ENCODE measurements at regions not wholly inside any gene's neighbourhood (a gene's known extent, or its start where the extent isn't known, plus 50 kb on each side); places are given as distances from the start of the nearest gene placed in this dataset.

DNA sequence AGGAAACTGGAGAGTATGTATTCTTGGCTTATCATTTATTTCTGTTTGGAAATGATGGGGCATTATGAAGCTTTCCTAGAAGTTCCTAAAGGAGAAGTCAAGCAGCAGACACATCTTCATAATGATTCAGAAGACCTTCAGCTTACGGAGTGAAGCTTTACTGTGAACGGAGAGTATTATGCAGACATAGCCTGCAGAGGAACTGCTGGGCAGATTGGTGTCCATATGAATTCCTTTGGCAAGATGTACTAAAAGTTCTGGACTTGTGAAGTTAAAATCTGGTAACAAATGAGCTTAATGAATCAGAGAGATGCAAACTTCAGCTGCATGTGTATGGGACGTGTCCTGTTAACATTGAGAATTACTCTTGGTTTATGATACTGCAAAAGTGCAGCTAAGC lies 60.1 kb downstream of the NABP1 start:
- no peak for DNase-seq

DNA sequence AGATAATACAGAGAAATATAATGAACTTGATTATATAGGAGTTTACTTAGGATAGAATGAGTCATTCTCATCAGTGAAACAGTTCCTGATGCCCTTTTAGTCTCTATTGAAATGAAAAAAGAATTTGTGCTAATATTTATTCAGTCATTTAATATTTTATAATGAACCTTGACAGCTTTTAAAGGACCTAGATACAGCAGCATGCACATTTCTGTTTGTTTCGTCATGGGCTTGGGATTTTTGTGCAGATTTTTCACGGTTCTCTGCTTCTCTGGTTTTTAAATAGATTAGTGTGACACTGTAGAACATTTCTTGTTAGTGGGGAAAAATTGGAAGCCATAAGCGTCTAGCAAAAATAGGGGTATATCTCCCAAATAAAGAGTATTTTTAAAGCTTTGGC lies 60.7 kb downstream of the NABP1 start:
- no peak for DNase-seq

DNA sequence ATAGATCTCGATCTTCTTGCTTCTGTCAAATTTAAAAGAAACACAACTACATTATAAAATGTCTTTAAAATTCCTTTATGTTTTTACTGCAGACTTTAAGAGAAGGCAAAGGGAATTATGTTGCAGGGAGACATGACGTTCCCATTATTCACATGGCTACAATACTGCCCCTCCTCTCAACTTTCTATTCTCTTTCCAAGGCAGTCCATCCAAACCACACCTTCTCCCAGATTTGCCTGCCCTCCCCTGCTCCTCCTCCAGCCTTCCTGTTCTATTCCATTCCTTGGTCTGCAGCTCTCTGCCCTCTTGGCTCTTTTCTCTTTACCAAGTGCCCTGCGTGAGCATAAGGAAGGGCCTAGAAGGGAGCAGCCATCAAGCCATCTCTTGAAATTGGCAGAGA lies 61.3 kb downstream of the NABP1 start:
- DNase-seq = no peak

DNA sequence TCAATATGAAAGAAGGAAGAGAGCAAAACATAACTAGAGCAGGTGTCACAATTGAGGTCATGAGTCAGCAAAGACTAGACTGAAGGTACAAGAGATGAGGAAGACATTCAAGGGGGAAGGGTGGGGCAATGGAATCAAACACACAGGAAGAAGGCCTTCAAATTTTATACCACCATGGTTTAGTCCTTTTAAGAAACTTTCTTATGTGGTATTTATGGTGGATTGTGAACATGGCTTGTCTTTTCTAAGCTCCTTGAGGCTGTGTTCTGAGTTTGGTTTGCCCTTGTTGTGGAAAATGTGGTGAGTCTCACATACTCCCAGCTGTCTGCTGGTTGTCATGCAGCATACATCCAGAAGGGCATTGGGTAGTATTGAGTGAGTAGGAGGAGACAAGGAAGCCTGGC lies 62.1 kb downstream of the NABP1 start:
- DNase-seq = no peak

DNA sequence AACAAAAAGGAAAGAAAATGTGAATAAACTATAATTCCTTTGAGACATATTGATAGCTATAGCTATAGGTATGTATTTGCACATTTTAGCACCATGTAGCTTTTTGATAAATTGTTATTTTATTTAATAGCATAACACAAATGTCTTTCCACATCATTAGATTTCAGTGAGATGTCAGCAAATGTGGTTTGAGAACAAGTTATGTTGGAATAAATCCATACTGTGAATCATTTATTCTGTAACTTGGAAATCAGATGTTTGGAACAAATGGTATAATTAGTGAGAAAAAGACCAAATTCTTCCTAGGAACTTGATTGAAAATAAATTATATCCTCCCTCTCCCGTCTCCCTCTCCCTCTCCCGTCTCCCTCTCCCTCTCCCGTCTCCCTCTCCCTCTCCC lies 62.8 kb downstream of the NABP1 start:
- DNase-seq = no peak

DNA sequence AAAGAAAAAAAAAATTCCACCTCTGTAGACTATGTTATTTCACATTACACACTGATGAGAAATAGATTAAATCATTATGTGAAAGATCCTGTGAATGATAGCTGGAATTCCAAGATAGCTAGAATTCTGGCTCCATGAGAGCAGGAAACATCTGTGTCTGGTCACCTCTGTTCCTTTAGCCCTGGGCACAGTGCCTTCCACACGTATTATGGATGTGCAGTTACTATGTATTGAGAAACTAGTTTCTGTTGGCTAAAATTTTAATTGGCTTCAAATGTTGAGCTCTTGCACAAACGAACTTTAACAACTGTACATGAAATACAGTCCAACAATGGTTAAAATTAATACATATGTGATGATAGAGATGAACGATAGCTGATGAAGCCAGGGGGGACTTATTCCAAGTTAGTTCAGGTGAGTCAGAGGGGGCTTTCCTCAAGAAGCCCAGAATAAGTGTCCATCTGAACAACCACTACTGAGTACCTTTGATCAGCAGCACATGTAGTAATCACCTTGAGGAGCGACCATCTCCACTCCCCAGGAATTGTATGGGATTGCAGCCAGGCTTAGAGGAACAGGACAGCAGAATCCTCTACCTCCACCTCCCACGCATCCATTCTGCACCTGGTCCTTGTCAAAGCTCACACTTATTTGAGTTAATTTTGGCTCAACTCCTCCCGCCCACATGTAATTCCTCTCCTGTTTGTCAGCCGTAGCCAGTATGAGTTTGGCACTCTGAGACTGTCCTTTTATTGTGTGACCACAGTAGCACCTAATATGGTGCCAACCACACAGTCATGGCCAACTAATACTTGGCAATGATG lies 68.6 kb downstream of the NABP1 start:
- DNase-seq = peak in 1 of 56 donors; percentile 14

DNA sequence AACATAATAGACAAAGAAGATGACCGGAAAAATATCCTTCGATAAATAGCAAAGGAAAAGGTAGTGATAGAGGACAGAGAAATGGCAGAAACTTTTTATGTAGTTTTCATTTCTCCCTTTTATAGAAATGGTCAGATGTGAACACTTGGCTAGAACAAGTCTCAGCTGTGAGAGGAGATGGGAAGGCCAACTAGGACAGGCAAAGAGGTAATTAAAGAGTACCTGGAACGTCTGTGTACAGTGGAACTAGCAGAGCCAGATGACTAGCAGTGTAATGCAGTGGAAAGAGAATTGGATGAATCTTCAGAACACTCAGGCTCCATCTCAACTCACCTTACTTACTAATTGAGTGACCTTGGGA lies 69.2 kb downstream of the NABP1 start:
- no peak for DNase-seq

GRCh38 chr2:191748059-191748461 lies 70.1 kb downstream of the NABP1 start:
- DNase-seq = no peak

DNA sequence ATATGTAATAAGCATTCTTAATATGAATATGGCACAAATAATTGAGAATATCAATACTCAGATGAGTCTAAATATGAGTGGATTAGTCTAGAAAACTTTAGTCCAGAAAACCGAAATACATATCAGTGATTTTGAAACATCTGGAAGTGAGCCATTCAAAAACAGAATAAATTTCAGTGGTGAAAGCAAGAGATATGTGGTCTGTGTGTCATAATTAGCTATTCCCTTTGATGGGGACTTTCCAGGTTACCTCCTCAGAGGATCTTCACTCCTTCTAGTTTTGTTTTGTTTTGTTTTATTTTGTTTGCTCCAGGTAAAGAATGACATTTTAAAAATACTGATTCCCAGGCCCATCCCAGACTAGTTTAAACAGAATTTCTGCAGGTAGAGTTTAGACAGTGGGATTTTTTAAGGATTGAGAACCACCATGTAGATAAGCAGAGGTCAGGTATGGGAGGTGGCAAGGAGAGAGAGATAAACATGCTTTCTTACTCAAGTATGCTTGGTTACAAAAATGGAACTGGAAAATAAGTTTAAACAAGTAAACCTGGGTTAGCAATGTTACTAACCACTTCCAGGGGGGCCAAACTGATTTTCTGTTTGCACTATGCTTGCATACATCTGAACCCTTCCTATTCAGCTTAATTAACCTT lies 70.7 kb downstream of the NABP1 start:
- no peak for DNase-seq

DNA sequence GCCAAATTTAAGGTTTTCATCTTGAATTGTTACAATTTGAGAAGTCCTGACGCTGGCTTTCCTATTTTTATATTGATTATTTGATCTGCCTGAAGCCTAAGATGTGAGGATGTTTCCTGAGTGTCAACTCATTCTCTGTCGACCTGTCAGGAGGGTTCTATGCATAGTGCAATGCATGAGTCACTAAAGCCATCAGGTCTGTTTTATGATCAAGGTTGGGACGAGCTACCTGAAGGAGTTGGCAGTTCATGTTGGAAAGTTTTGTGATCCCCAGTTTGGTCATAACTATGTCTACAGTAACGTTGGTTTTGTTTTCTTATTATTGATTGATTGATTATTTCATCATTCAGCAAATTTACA lies 71.2 kb downstream of the NABP1 start:
- no peak for DNase-seq

DNA sequence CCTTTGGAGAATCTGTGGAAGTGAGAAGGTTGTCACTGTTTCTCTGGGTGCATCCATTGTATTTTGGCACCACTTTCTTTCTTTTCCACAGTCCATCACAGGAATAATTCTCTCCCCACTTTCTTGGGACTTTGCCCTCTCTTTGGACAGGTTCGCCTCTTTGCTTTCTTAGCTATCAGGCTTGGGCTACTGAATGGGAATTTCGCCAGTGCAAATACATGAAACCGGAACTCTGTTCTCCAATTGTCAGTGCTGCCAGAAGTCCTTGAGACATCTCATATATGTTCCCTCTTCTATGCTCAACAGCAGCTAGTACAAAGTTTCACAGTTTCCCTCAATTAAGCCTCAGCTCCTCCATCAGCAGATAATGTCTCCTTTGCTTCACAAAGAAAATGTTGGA lies 76.2 kb downstream of the NABP1 start:
- no peak for DNase-seq

- DNase-seq = no peak
These were observed 78.8 kb downstream of the NABP1 start for GRCh38 chr2:191756761-191757160.

DNA sequence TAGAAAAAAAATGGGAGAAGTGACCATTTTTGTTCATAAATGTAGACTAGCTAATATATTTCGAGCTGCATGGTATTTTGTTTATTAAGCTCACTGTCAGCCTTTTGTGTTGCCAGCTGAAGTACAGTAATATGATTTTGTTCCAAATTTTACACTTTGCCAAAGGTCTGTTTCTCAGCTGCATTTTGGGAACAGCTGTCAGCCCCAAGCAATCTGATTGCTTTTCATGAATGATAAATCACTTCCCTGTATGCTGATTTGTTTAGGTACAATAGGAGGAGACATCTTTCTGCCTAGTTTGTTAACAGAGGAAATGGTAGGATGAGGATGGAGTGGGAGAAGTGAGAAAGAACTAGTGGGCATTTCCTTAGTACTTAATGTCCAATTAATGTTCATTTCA lies 79.3 kb downstream of the NABP1 start:
- no peak for DNase-seq

GRCh38 chr2:191758518-191759507 lies 80.9 kb downstream of the NABP1 start:
- peak in 4 of 56 donors; percentile 1 to 20 (median 2) for DNase-seq

GRCh38 chr2:191759680-191760079 lies 81.7 kb downstream of the NABP1 start:
- no peak for DNase-seq

DNA sequence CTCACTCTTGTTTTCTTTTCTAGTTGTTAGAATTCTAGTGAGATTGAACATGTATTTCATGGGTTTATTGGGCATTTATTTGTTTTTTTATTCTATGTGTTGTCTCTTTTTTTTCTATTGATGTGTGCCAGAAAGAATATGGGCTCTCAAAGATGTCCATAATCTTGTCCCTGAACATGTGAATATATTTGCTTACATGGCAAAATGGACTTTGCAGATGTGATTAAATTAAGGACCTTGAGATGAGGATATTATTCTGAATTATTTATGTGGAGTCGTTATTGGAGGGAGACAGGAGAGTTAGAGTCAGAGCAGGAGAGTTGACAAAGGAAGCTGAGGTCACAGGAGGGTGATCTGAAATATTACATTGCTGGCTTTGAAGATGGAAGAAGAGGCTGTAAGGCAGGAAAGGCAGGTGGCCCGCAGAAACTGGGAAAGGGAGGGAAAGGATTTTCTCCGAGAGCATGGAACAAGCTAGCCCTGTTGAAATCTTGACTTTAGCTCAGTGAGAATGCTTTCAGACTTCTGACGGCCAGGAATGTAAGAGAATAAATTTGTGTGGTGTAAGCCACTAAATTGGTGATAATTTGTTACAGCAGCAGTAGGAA lies 82.8 kb downstream of the NABP1 start:
- no peak for DNase-seq

DNA sequence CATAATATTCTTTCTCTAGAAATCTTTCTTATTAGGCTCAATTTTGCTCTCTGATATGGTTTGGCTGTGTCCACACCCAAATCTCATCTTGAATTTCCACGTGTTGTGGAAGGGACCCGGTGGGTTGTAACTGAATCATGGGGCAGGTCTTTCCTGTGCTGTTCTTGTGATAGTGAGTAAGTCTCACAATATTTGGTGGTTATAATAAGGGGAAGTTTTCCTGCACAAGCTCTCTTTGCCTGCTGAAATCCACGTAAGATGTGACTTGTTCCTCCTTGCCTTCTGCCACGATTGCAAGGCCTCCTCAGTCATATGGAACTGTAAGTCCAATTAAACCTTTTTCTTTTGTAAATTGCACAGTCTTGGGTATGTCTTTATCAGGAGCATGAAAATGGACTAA lies 73.8 kb downstream of the CAVIN2 start:
- DNase-seq = no peak

DNA sequence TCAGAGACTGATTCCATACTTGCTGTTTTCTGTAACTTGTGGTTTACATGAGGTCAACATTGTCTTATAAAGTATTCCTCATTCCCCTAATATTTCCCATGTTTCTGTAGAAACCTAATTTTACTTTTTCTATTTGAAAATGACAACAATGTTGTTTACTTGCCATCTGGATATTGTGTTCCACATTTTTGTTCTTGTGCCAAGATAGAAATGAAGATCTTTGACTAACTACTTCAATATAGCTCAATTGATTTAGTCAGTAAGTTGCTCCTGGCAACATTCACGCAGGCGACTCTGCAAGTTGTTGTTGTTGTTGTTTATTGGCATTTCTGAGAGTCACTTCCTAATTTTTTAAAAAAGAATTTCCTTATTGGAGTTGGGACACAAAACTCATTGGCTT lies 69.5 kb downstream of the CAVIN2 start:
- DNase-seq = no peak

- DNase-seq = no peak
These were observed 68.8 kb downstream of the CAVIN2 start for GRCh38 chr2:191778041-191778440.

DNA sequence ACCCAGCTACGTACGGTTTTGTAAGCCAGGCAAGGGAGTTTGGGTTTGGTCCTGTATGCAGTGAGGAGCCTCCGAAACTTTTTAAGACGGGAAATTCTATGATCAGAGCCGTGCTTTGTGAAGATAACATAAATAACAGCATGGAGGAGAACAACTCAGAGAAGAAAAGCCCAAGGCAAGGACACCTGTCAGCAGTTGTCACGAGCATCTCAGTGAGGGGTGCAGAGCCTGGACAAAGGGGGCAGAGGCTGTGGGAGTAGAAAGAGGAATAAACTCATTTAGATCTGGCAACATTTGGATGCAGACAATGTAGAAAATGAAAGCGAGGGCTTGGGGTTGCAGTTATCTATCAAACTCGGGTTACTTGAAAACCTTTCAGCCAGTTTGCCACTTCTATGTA lies 64.5 kb downstream of the CAVIN2 start:
- no peak for DNase-seq

DNA sequence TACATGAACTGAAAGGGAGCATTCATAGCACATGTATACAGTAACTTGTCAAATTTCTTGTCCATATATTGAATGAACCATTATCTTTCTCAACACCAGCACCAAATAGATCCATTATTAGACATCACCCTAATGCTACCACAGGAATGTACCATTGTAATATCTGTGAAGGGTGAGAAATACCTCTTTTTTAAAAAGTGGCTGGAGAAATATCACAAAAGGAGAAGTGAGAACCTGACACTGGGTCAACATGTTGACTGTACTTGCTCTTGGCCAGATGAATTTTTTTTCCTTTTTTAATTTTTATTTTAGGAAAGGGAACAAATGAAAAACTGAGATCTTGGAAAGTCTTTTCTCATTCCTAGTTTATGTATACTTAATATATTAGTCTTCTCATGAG lies 63.5 kb downstream of the CAVIN2 start:
- no peak for DNase-seq
